MM.1S (cell line): ENCODE measurements at regions not wholly inside any gene's neighbourhood (a gene's known extent, or its start where the extent isn't known, plus 50 kb on each side); places are given as distances from the start of the nearest gene placed in this dataset.
"Not testable (repeated sequence)": the region's sequence is repeated elsewhere in the genome, so short reads cannot be mapped to it uniquely, and the experiment has no call there.

Experiments used
- DNase-seq: peaks from one replicate; pipeline ENCODE4 v3.0.0-alpha.2; 2015
- H2AFZ ChIP-seq: fragments of 300-600 bp; sonication (generic); 2 replicates; pipeline ENCODE4 v1.6.0; 2016; ENCODE audit warnings: antibody characterized with exemption, low read length
- H3F3A ChIP-seq: fragments of 300-600 bp; sonication (generic); 2 replicates; pipeline ENCODE4 v1.6.1; 2016; ENCODE audit warnings: mild to moderate bottlenecking, antibody characterized with exemption, low read length, moderate library complexity, mixed read lengths; ENCODE audit not compliant: insufficient read depth
- H3K27ac ChIP-seq: fragments of 300-600 bp; sonication (generic); 2 replicates; pipeline ENCODE4 v1.5.1; 2016; ENCODE audit warnings: mild to moderate bottlenecking, low read length
- H3K27me3 ChIP-seq: fragments of 300-600 bp; sonication (generic); replicated peaks from 2 replicates; pipeline ENCODE4 v1.6.0; 2016; ENCODE audit warnings: low read length; ENCODE audit not compliant: insufficient read depth
- H3K36me3 ChIP-seq: fragments of 300-600 bp; sonication (generic); replicated peaks from 2 replicates; pipeline ENCODE4 v1.6.1; 2016; ENCODE audit warnings: mild to moderate bottlenecking, low read length, mixed read lengths; ENCODE audit not compliant: insufficient read depth
- H3K4me1 ChIP-seq: fragments of 300-600 bp; sonication (generic); 2 replicates; pipeline ENCODE4 v1.6.1; 2016; ENCODE audit warnings: low read length, mixed read lengths
- H3K4me2 ChIP-seq: fragments of 300-600 bp; sonication (generic); 2 replicates; pipeline ENCODE4 v1.6.0; 2016; ENCODE audit warnings: low read depth, low read length
- H3K4me3 ChIP-seq: fragments of 300-600 bp; sonication (generic); 2 replicates; pipeline ENCODE4 v1.5.1; 2016; ENCODE audit warnings: low read length, mixed read lengths
- H3K79me2 ChIP-seq: fragments of 300-600 bp; sonication (generic); 2 replicates; pipeline ENCODE4 v1.6.1; 2016; ENCODE audit warnings: mixed run types, low read length, mixed read lengths
- H3K9ac ChIP-seq: fragments of 300-600 bp; sonication (generic); 2 replicates; pipeline ENCODE4 v1.6.1; 2016; ENCODE audit warnings: low read length, mixed read lengths
- H3K9me2 ChIP-seq: fragments of 300-600 bp; sonication (generic); replicated peaks from 2 replicates; pipeline ENCODE4 v1.6.1; 2016; ENCODE audit warnings: mild to moderate bottlenecking, low read length, mixed read lengths; ENCODE audit not compliant: insufficient read depth
- H3K9me3 ChIP-seq: fragments of 300-600 bp; sonication (generic); replicated peaks from 2 replicates; pipeline ENCODE4 v1.6.1; 2016; ENCODE audit warnings: mild to moderate bottlenecking, low read length, mixed read lengths; ENCODE audit not compliant: insufficient read depth
- H4K20me1 ChIP-seq: fragments of 300-600 bp; sonication (generic); 2 replicates; pipeline ENCODE4 v1.6.1; 2016; ENCODE audit warnings: mild to moderate bottlenecking, low read length, moderate library complexity, mixed read lengths; ENCODE audit not compliant: insufficient read depth

DNA sequence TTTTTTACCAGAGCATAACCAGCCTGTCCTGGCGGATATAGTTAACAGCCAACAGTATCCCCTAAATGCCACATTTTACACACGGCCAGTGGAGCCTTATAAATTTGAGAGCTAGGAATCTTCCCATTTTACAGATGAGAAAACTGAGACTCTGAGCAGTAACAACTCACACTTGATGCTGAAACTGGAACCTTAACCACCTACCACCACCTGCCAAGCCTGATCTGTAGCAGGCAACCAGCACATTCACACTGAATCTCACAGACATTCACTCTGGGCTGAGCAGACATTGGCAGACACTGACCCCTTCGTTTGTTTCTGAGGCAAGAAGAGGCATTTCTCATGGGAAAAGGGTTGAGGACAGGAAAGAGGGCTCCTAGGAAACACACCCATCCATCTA is 178.2 kb downstream of the BCL2L11 start:
- not testable (repeated sequence) for H4K20me1 ChIP-seq, H3K79me2 ChIP-seq, H3F3A ChIP-seq, H3K4me1 ChIP-seq, H3K27me3 ChIP-seq, H3K4me2 ChIP-seq, DNase-seq, H2AFZ ChIP-seq, H3K4me3 ChIP-seq, H3K27ac ChIP-seq, H3K36me3 ChIP-seq, H3K9ac ChIP-seq, H3K9me3 ChIP-seq, H3K9me2 ChIP-seq

DNA sequence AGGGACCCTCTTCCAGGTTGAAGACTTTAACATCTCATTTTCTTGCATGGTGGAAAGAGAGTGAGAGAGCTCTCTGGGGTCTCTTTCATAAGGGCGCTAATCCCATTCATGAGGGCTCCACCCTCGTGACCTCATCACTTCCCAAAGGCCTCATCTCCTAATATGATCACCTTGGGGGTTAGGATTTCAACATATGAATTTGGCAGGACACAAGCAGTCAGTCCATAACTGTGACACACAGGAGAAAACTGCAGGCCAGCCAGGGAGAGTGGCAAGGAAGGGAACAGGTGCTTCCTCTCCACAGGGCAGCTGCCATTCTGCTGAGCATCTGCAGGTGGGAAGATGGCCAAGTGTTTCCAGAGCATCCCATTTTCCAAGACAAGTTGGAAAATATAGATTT is 178.9 kb downstream of the BCL2L11 start:
- not testable (repeated sequence) for H4K20me1 ChIP-seq, H3K36me3 ChIP-seq, H3K4me1 ChIP-seq, H3K27me3 ChIP-seq, H3K27ac ChIP-seq, H3F3A ChIP-seq, H3K9me3 ChIP-seq, H3K79me2 ChIP-seq, H3K4me2 ChIP-seq, H3K9me2 ChIP-seq, DNase-seq, H3K4me3 ChIP-seq, H3K9ac ChIP-seq, H2AFZ ChIP-seq

DNA sequence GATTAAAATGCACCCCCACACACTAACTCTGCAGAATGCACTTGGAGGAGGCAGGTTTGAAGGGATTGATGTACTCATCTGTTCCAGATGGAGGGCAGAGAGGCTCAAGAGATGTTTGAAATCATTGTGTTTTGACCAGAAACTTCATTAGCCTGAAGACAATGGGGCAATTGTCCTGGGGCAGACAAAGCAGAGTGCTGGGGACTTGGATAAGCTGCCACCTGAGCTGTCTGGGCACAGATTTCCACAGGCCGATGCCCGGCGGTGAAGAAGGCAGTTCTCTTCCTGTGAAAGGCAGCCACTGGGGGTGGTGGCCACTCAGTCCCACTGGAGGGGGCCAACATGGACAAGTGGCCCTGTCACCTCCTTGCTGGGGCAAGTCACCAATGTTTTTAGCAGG is 181.0 kb downstream of the BCL2L11 start:
- DNase-seq, H3K9me2 ChIP-seq, H3K27me3 ChIP-seq: not testable (repeated sequence)

DNA sequence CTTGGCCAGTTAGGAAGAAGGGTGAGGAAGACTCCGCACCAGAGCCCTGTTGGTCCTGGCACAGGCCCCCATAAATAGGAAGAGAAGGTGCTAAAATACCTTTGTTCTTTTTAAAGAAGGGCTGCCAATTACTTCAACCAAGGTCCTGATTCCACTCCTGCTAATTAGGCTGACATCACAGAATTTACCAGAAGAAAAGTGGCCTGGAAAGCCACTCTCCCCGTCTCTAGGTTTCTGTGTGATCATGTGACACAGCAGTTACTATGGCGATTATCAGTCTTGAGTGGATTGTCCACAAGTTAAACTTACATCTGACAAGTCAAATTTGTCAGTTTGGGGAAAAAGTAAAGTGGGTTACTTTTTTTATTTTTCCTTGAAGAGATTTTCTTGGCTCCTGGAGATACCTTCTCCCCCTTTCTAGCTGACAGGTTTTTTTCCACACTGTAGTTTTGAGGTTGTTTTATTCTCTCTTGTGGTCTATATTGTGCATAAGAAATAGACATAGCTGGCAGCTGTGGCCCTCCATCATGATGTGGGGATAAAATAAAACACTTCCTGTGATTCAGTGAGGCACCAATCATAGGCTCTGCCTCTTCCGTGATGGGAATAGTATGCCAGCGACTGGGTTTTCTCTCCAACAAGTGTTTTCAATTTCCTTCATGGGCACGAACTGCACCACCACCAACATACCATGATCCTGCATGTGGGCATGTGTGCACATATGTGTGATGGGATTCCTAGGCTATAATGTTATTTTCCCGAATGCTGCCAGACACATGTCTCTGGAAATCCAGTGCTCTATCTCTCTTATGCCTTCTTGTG is 181.9 kb downstream of the BCL2L11 start:
- not testable (repeated sequence) for H4K20me1 ChIP-seq, H2AFZ ChIP-seq, H3F3A ChIP-seq, H3K79me2 ChIP-seq, DNase-seq, H3K9me2 ChIP-seq, H3K36me3 ChIP-seq, H3K9ac ChIP-seq, H3K9me3 ChIP-seq, H3K4me2 ChIP-seq, H3K4me1 ChIP-seq, H3K4me3 ChIP-seq, H3K27ac ChIP-seq, H3K27me3 ChIP-seq

More for the DNA sequence above, 181.0 kb downstream of the BCL2L11 start:
- not testable (repeated sequence) for H3K4me1 ChIP-seq, H4K20me1 ChIP-seq, H3K79me2 ChIP-seq, H3F3A ChIP-seq, H3K9me3 ChIP-seq, H3K36me3 ChIP-seq, H3K4me2 ChIP-seq, H2AFZ ChIP-seq, H3K9ac ChIP-seq, H3K27ac ChIP-seq, H3K4me3 ChIP-seq

DNA sequence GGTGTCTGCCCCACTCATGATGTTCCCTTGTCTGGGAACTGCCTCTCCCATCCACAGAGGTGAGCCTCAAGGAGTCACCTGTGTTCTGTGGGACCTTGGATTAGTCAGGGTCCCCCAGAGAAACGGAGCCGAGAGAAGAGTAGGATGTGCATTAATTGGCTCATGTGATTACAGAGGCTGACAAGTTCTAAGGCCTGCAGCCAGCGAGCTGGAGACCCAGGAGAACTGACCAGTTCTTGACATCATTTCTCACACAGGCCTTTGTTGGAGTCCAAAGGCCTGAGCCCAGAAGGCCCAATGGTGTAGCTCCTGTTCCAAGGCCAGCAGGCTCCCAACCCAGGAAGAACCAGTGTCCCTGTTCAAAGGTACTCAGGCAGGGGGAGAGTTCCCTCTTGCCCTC is 186.6 kb downstream of the BCL2L11 start:
- H4K20me1 ChIP-seq, H3K4me1 ChIP-seq, H2AFZ ChIP-seq, H3K36me3 ChIP-seq, H3K27ac ChIP-seq, H3K27me3 ChIP-seq, H3K9me3 ChIP-seq, H3K4me3 ChIP-seq, H3F3A ChIP-seq, H3K9ac ChIP-seq, H3K4me2 ChIP-seq, H3K79me2 ChIP-seq, DNase-seq, H3K9me2 ChIP-seq: not testable (repeated sequence)

DNA sequence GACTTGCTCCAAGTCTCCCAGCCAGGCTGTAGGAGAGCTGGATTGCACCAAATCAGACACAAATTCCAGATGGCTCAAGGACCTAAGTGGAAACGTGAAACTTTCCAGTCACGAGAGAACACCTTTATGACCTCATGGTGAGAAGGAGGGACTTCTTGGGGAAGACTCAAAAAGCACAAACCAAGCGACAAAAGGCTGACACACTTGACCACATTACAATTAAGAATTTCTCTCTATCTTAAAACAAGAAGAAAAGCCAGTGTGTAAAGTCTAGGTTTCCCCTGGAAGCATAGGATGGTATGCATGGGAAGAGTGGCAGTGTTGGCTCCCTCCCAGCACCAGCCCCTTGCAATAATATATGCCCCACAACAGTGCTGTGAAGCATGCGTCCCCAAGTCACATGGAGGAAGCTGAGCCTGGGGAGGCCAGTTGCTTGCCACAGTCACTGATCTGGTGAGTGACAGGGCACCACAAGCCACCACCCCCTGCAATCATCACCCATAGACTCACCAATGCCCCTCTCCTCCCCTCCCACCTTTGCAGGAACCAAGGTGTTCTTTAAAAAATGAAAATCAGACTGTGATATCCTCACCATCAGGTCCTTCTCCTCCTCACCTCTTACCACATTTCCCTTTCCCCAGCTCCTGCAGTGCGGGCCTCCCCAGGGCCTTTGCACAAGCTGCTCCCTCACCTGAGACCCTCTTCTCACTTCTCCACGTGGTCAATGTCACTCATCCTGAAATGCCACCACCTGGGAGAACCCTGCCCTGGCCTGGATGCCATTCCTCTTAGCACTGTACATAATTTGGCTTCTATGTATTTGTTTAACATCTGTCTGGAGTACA is 188.7 kb downstream of the BCL2L11 start:
- H3K27me3 ChIP-seq, H3K27ac ChIP-seq, H3K4me2 ChIP-seq, DNase-seq, H2AFZ ChIP-seq, H3K9ac ChIP-seq, H3K4me3 ChIP-seq, H4K20me1 ChIP-seq, H3F3A ChIP-seq, H3K9me2 ChIP-seq, H3K9me3 ChIP-seq, H3K79me2 ChIP-seq, H3K4me1 ChIP-seq, H3K36me3 ChIP-seq: not testable (repeated sequence)

DNA sequence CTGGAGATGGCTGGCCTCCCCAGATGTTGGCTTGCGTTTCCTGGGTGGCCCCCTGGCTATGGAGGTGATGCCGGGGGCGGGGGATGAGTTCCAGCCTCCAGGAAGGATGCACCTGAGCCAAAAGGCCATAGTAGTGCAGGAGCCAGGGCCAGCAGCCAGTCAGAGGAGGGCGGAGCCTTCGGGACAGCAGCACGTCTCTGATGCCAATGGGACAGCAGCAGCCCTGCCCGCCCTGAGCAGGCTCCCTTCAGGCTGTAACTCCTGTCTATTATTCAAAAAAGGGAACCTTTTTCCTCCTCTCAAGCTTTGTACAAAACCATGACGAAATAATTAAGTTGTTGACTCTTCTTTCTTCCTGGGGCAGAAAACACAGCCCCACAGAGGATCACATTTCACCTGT is 189.7 kb downstream of the BCL2L11 start:
- not testable (repeated sequence) for H3K36me3 ChIP-seq, H3K79me2 ChIP-seq, H4K20me1 ChIP-seq, H3K9ac ChIP-seq, H3K4me3 ChIP-seq, H3K9me2 ChIP-seq, H3F3A ChIP-seq, H3K9me3 ChIP-seq, H3K4me2 ChIP-seq, H3K27ac ChIP-seq, DNase-seq, H2AFZ ChIP-seq, H3K27me3 ChIP-seq, H3K4me1 ChIP-seq

DNA sequence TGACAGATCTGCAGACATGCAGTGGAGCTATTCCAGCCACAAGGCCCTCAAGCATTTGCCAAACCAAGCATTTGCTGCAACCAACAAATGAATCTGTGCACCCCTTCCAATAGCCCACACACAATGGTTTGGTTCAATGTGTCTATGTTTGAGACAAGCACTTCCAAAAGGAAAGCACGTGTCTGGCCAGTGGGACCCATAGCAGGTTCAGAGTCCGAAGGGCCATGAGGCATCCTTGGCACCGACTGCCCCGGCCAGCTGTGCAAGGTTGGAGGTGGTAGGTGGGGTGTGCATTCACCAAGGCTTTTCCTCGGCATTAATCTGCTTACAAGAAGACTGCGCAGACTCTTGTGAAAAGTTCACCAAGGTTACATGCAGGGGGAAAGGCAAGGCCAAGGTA is 190.9 kb downstream of the BCL2L11 start:
- not testable (repeated sequence) for H3K27me3 ChIP-seq, H3K27ac ChIP-seq, H2AFZ ChIP-seq, H3F3A ChIP-seq, DNase-seq, H3K4me2 ChIP-seq, H3K79me2 ChIP-seq, H3K36me3 ChIP-seq, H3K4me3 ChIP-seq, H3K9ac ChIP-seq, H3K4me1 ChIP-seq, H3K9me3 ChIP-seq, H3K9me2 ChIP-seq, H4K20me1 ChIP-seq
